PC-3 (cell line): ENCODE measurements at regions not wholly inside any gene's neighbourhood (a gene's known extent, or its start where the extent isn't known, plus 50 kb on each side); places are given as distances from the start of the nearest gene placed in this dataset.

ENCODE experiments used
- ATAC-seq: fragments of 200-7000 bp; cut with Tn5 transposase; 2 replicates; pipeline ENCODE4 v1.9.1; 2020; ENCODE audit warnings: mild to moderate bottlenecking, moderate library complexity
- BruUV-seq: library from RNA; stranded (reverse); fragments of 400-500 nt; replicated peaks from 2 replicates; lab custom pipeline; 2021; lab: Mats Ljungman, UMichigan
- CTCF ChIA-PET: fragments of 300-600 bp; sonication (Branson Sonifier 250); formaldehyde crosslinking; loops from one replicate; lab custom pipeline; 2022; ENCODE audit warnings: antibody characterized with exemption; lab: Charles Lee
- POLR2A ChIA-PET: fragments of 300-600 bp; sonication (Branson Sonifier 250); formaldehyde crosslinking; loops from one replicate; lab custom pipeline; 2022; ENCODE audit warnings: antibody characterized with exemption; ENCODE audit not compliant: unreplicated experiment; lab: Charles Lee
- DNase-seq: peaks from one replicate; pipeline ENCODE4 v3.0.0-alpha.2; 2015
- H2AFZ ChIP-seq: fragments of 300-600 bp; sonication (generic); 2 replicates; pipeline ENCODE4 v1.6.0; 2016; ENCODE audit warnings: antibody characterized with exemption, low read length
- H3F3A ChIP-seq: fragments of 300-600 bp; sonication (generic); one replicate; pipeline ENCODE4 v1.6.0; 2017; ENCODE audit warnings: antibody characterized with exemption, low read length, control low read depth, mild to moderate bottlenecking; ENCODE audit not compliant: unreplicated experiment
- H3K27ac ChIP-seq: fragments of 300-600 bp; sonication (generic); 2 replicates; pipeline ENCODE4 v1.5.1; 2016; ENCODE audit warnings: mild to moderate bottlenecking, low read length
- H3K27me3 ChIP-seq: fragments of 300-600 bp; sonication (generic); 2 replicates; pipeline ENCODE4 v1.6.1; 2016; ENCODE audit warnings: low read length, mixed read lengths
- H3K36me3 ChIP-seq: fragments of 300-600 bp; sonication (generic); 2 replicates; pipeline ENCODE4 v1.6.1; 2016; ENCODE audit warnings: low read depth, mixed run types, low read length, mixed read lengths
- H3K4me1 ChIP-seq: fragments of 300-600 bp; sonication (generic); 2 replicates; pipeline ENCODE4 v1.5.1; 2016; ENCODE audit warnings: low read length; ENCODE audit not compliant: insufficient read depth
- H3K4me2 ChIP-seq: fragments of 300-600 bp; sonication (generic); 2 replicates; pipeline ENCODE4 v1.6.0; 2016; ENCODE audit warnings: low read length
- H3K4me3 ChIP-seq: fragments of 300-600 bp; sonication (generic); 2 replicates; pipeline ENCODE4 v1.5.1; 2016; ENCODE audit warnings: mild to moderate bottlenecking, low read length, mixed read lengths
- H3K79me2 ChIP-seq: fragments of 300-600 bp; sonication (generic); 2 replicates; pipeline ENCODE4 v1.6.1; 2017; ENCODE audit warnings: low read length, mixed read lengths
- H3K9ac ChIP-seq: fragments of 300-600 bp; sonication (generic); 2 replicates; pipeline ENCODE4 v1.6.0; 2016; ENCODE audit warnings: mild to moderate bottlenecking, low read length
- H3K9me2 ChIP-seq: fragments of 300-600 bp; sonication (generic); replicated peaks from 2 replicates; pipeline ENCODE4 v1.6.1; 2016; ENCODE audit warnings: mixed run types, low read length, mixed read lengths
- H3K9me3 ChIP-seq: fragments of 300-600 bp; sonication (generic); 2 replicates; pipeline ENCODE4 v1.6.1; 2016; ENCODE audit warnings: low read length, mixed read lengths
- H4K20me1 ChIP-seq: fragments of 300-600 bp; sonication (generic); 2 replicates; pipeline ENCODE4 v1.6.1; 2016; ENCODE audit warnings: low read length, mixed read lengths
- CTCF ChIP-seq: fragments of 300-600 bp; sonication (generic); conservative IDR thresholded peaks from 2 replicates; pipeline ENCODE4 v1.5.1; 2017; ENCODE audit warnings: antibody characterized with exemption, low read depth, mild to moderate bottlenecking, low read length
- EZH2 ChIP-seq: fragments of 300-600 bp; sonication (generic); IDR thresholded peaks from one replicate; pipeline ENCODE4 v1.6.1; 2017; ENCODE audit warnings: antibody characterized with exemption, mild to moderate bottlenecking, low read length; ENCODE audit not compliant: unreplicated experiment
- EZH2phosphoT487 ChIP-seq: fragments of 300-600 bp; sonication (generic); IDR thresholded peaks from 2 replicates; pipeline ENCODE4 v1.6.1; 2018; ENCODE audit warnings: mild to moderate bottlenecking, antibody characterized with exemption, low read length, borderline replicate concordance
- intact Hi-C: fragments of 100-400 bp; cut with micrococcal nuclease; formaldehyde crosslinking; loops from 2 replicates; pipeline ENCODE4 v1.9.0; 2023

- Histone ChIP-seq H3K9me3 (no peaks in the 10 kb centered on the region), H4K20me1 (no peaks in the 10 kb centered on the region), H3K27me3 (peaks cover 66% of the 10 kb centered on the region), H3K9ac (no peak overlapping the region), H3K4me2 (no peak overlapping the region), H2AFZ (no peak overlapping the region), H3K27ac (no peak overlapping the region), H3K79me2 (no peaks in the 10 kb centered on the region), H3K4me3 (no peak overlapping the region), H3K9me2 (no peaks in the 10 kb centered on the region), H3K36me3 (no peaks in the 10 kb centered on the region), H3K4me1 (no peaks in the 10 kb centered on the region), H3F3A (no peaks in the 10 kb centered on the region)
- intact Hi-C loops = no loop called here
- CTCF ChIA-PET = no interaction called here
- DNase-seq = no peak
- POLR2A ChIA-PET = no interaction called here
- no TSS peak for BruUV-seq
- no peak for ATAC-seq
- TF ChIP-seq EZH2 = no peak
- TF ChIP-seq EZH2phosphoT487 = no peak
Observed at GRCh38 chr2:122326471-122326870, 571.0 kb downstream of the TSN start.

GRCh38 chr2:122328816-122329215 is 573.4 kb downstream of the TSN start:
- no peak for ATAC-seq
- CTCF ChIA-PET = no interaction called here
- Histone ChIP-seq H3K27ac (no peak overlapping the region), H3K4me3 (no peak overlapping the region), H3F3A (no peaks in the 10 kb centered on the region), H3K9ac (no peak overlapping the region), H3K27me3 (peaks cover 74% of the 10 kb centered on the region), H3K36me3 (no peaks in the 10 kb centered on the region), H3K4me2 (no peak overlapping the region), H3K9me2 (no peaks in the 10 kb centered on the region), H4K20me1 (no peaks in the 10 kb centered on the region), H2AFZ (no peak overlapping the region), H3K9me3 (no peaks in the 10 kb centered on the region), H3K4me1 (no peaks in the 10 kb centered on the region), H3K79me2 (no peaks in the 10 kb centered on the region)
- intact Hi-C loops = no loop called here
- TF ChIP-seq EZH2 (no peak), EZH2phosphoT487 (no peak), CTCF (no peak)
- BruUV-seq = no TSS peak
- no peak for DNase-seq
- POLR2A ChIA-PET = no interaction called here

- Histone ChIP-seq H3K36me3 (no peaks in the 10 kb centered on the region), H3K9ac (no peak overlapping the region), H2AFZ (no peak overlapping the region), H3K27me3 (peaks cover 74% of the 10 kb centered on the region), H3K4me3 (no peak overlapping the region), H3K4me1 (no peaks in the 10 kb centered on the region), H3F3A (no peaks in the 10 kb centered on the region), H3K9me2 (no peaks in the 10 kb centered on the region), H4K20me1 (no peaks in the 10 kb centered on the region), H3K9me3 (no peaks in the 10 kb centered on the region), H3K27ac (no peak overlapping the region), H3K79me2 (no peaks in the 10 kb centered on the region), H3K4me2 (no peak overlapping the region)
- DNase-seq = no peak
- no TSS peak for BruUV-seq
- intact Hi-C loops = no loop called here
- ChIA-PET CTCF (no interaction called here), POLR2A (no interaction called here)
- no peak for TF ChIP-seq EZH2phosphoT487
- no peak for TF ChIP-seq EZH2
- TF ChIP-seq CTCF = no peak
- ATAC-seq = no peak
Observed at GRCh38 chr2:122329278-122329677, 573.8 kb downstream of the TSN start.
